Stimulated activated memory B cell treated with anti-CD40 and anti-IgM and Interleukin-4, amounts not matched to agents 10 μg/mL and 1 μg/mL and 100 μg/mL, for 72 hours (primary cell): ENCODE measurements at regions not wholly inside any gene's neighbourhood (a gene's known extent, or its start where the extent isn't known, plus 50 kb on each side); places are given as distances from the start of the nearest gene placed in this dataset.
"Not testable (repeated sequence)": the region's sequence is repeated elsewhere in the genome, so short reads cannot be mapped to it uniquely, and the experiment has no call there.

Experiments used
- ATAC-seq: fragments of 150-1000 bp; cut with Tn5 transposase; 2 replicates; pipeline ENCODE4 v1.10.0; 2021
- H3K27ac Mint-ChIP-seq: one replicate; pipeline ENCODE4 v1.8.0; 2022; ENCODE audit warnings: mild to moderate bottlenecking, mixed read lengths
- H3K27me3 Mint-ChIP-seq: one replicate; pipeline ENCODE4 v1.8.0; 2022; ENCODE audit warnings: mixed read lengths
- H3K36me3 Mint-ChIP-seq: one replicate; pipeline ENCODE4 v1.8.0; 2022; ENCODE audit warnings: mixed read lengths
- H3K4me1 Mint-ChIP-seq: one replicate; pipeline ENCODE4 v1.8.0; 2022; ENCODE audit warnings: mixed read lengths
- H3K4me3 Mint-ChIP-seq: one replicate; pipeline ENCODE4 v1.8.0; 2022; ENCODE audit warnings: mild to moderate bottlenecking, moderate library complexity, mixed read lengths
- H3K9me3 Mint-ChIP-seq: one replicate; pipeline ENCODE4 v1.8.0; 2022; ENCODE audit warnings: mixed read lengths

- no peak overlapping the region for H3K27ac Mint-ChIP-seq
- no peak for ATAC-seq
- H3K36me3 Mint-ChIP-seq: no peaks in the 10 kb centered on the region
- H3K4me3 Mint-ChIP-seq: no peak overlapping the region
- H3K4me1 Mint-ChIP-seq: no peaks in the 10 kb centered on the region
- no peaks in the 10 kb centered on the region for H3K27me3 Mint-ChIP-seq
- H3K9me3 Mint-ChIP-seq: peaks cover 16% of the 10 kb centered on the region
Measured at GRCh38 chr4:18479825-18480224, 458.3 kb upstream of the LCORL start.

- Mint-ChIP-seq H3K36me3 (no peaks in the 10 kb centered on the region), H3K4me3 (no peak overlapping the region), H3K27ac (no peak overlapping the region), H3K9me3 (peaks cover 3% of the 10 kb centered on the region), H3K4me1 (no peaks in the 10 kb centered on the region), H3K27me3 (no peaks in the 10 kb centered on the region)
- ATAC-seq: no peak
Measured at GRCh38 chr4:18463987-18464559, 442.5 kb upstream of the LCORL start.

- Mint-ChIP-seq H3K4me3 (no peak overlapping the region), H3K27me3 (no peaks in the 10 kb centered on the region), H3K4me1 (no peaks in the 10 kb centered on the region), H3K36me3 (no peaks in the 10 kb centered on the region), H3K9me3 (no peaks in the 10 kb centered on the region), H3K27ac (no peak overlapping the region)
- no peak for ATAC-seq
Measured at GRCh38 chr4:18458465-18458864, 436.9 kb upstream of the LCORL start.

GRCh38 chr4:18454349-18454748 lies 432.8 kb upstream of the LCORL start:
- Mint-ChIP-seq H3K4me3 (no peak overlapping the region), H3K9me3 (no peaks in the 10 kb centered on the region), H3K36me3 (no peaks in the 10 kb centered on the region), H3K27me3 (no peaks in the 10 kb centered on the region), H3K4me1 (no peaks in the 10 kb centered on the region), H3K27ac (no peak overlapping the region)
- no peak for ATAC-seq

- H3K9me3 Mint-ChIP-seq: peaks cover 19% of the 10 kb centered on the region
- no peak overlapping the region for H3K4me3 Mint-ChIP-seq
- H3K36me3 Mint-ChIP-seq: no peaks in the 10 kb centered on the region
- H3K27ac Mint-ChIP-seq: no peak overlapping the region
- no peaks in the 10 kb centered on the region for H3K27me3 Mint-ChIP-seq
- ATAC-seq: no peak
- H3K4me1 Mint-ChIP-seq: no peaks in the 10 kb centered on the region
Measured at GRCh38 chr4:18445110-18445509, 423.6 kb upstream of the LCORL start.

GRCh38 chr4:18444206-18444605 lies 422.7 kb upstream of the LCORL start:
- Mint-ChIP-seq H3K27ac (no peak overlapping the region), H3K4me1 (no peaks in the 10 kb centered on the region), H3K36me3 (no peaks in the 10 kb centered on the region), H3K27me3 (no peaks in the 10 kb centered on the region), H3K9me3 (peaks cover 19% of the 10 kb centered on the region), H3K4me3 (no peak overlapping the region)
- no peak for ATAC-seq

GRCh38 chr4:18442957-18443356 lies 421.4 kb upstream of the LCORL start:
- no peaks in the 10 kb centered on the region for H3K27me3 Mint-ChIP-seq
- peaks cover 18% of the 10 kb centered on the region for H3K9me3 Mint-ChIP-seq
- H3K4me3 Mint-ChIP-seq: no peak overlapping the region
- no peaks in the 10 kb centered on the region for H3K36me3 Mint-ChIP-seq
- no peak for ATAC-seq
- no peak overlapping the region for H3K27ac Mint-ChIP-seq
- H3K4me1 Mint-ChIP-seq: no peaks in the 10 kb centered on the region

- no peak for ATAC-seq
- H3K36me3 Mint-ChIP-seq: no peaks in the 10 kb centered on the region
- H3K4me3 Mint-ChIP-seq: no peak overlapping the region
- no peak overlapping the region for H3K27ac Mint-ChIP-seq
- no peaks in the 10 kb centered on the region for H3K27me3 Mint-ChIP-seq
- H3K4me1 Mint-ChIP-seq: no peaks in the 10 kb centered on the region
- peaks cover 14% of the 10 kb centered on the region for H3K9me3 Mint-ChIP-seq
Measured at GRCh38 chr4:18441676-18442075, 420.1 kb upstream of the LCORL start.

- H3K4me1 Mint-ChIP-seq: no peaks in the 10 kb centered on the region
- H3K4me3 Mint-ChIP-seq: no peak overlapping the region
- ATAC-seq: no peak
- H3K36me3 Mint-ChIP-seq: no peaks in the 10 kb centered on the region
- H3K27ac Mint-ChIP-seq: no peak overlapping the region
- H3K27me3 Mint-ChIP-seq: no peaks in the 10 kb centered on the region
- H3K9me3 Mint-ChIP-seq: peaks cover 14% of the 10 kb centered on the region
Measured at GRCh38 chr4:18441203-18441590, 419.6 kb upstream of the LCORL start.

- no peaks in the 10 kb centered on the region for H3K4me1 Mint-ChIP-seq
- H3K4me3 Mint-ChIP-seq: no peak overlapping the region
- ATAC-seq: no peak
- H3K27ac Mint-ChIP-seq: no peak overlapping the region
- H3K36me3 Mint-ChIP-seq: no peaks in the 10 kb centered on the region
- H3K27me3 Mint-ChIP-seq: no peaks in the 10 kb centered on the region
- H3K9me3 Mint-ChIP-seq: peaks cover 14% of the 10 kb centered on the region
Measured at GRCh38 chr4:18440527-18441202, 419.1 kb upstream of the LCORL start.

GRCh38 chr4:18439311-18439710 lies 417.8 kb upstream of the LCORL start:
- Mint-ChIP-seq H3K4me1 (no peaks in the 10 kb centered on the region), H3K4me3 (no peak overlapping the region), H3K27ac (no peak overlapping the region), H3K27me3 (no peaks in the 10 kb centered on the region), H3K36me3 (no peaks in the 10 kb centered on the region), H3K9me3 (peaks cover 7% of the 10 kb centered on the region)
- no peak for ATAC-seq

GRCh38 chr4:18435781-18436180 lies 414.2 kb upstream of the LCORL start:
- Mint-ChIP-seq H3K27ac (no peak overlapping the region), H3K27me3 (no peaks in the 10 kb centered on the region), H3K36me3 (no peaks in the 10 kb centered on the region), H3K4me1 (no peaks in the 10 kb centered on the region), H3K4me3 (no peak overlapping the region), H3K9me3 (no peaks in the 10 kb centered on the region)
- ATAC-seq: no peak

GRCh38 chr4:18422685-18423084 lies 401.1 kb upstream of the LCORL start:
- H3K4me1 Mint-ChIP-seq: no peaks in the 10 kb centered on the region
- no peaks in the 10 kb centered on the region for H3K27me3 Mint-ChIP-seq
- no peaks in the 10 kb centered on the region for H3K36me3 Mint-ChIP-seq
- ATAC-seq: no peak
- no peak overlapping the region for H3K27ac Mint-ChIP-seq
- no peaks in the 10 kb centered on the region for H3K9me3 Mint-ChIP-seq
- no peak overlapping the region for H3K4me3 Mint-ChIP-seq

GRCh38 chr4:18421519-18421918 lies 400.0 kb upstream of the LCORL start:
- no peaks in the 10 kb centered on the region for H3K27me3 Mint-ChIP-seq
- H3K4me3 Mint-ChIP-seq: no peak overlapping the region
- no peak for ATAC-seq
- H3K27ac Mint-ChIP-seq: no peak overlapping the region
- no peaks in the 10 kb centered on the region for H3K36me3 Mint-ChIP-seq
- H3K4me1 Mint-ChIP-seq: no peaks in the 10 kb centered on the region
- H3K9me3 Mint-ChIP-seq: no peaks in the 10 kb centered on the region

- H3K36me3 Mint-ChIP-seq: no peaks in the 10 kb centered on the region
- no peak for ATAC-seq
- no peaks in the 10 kb centered on the region for H3K27me3 Mint-ChIP-seq
- no peaks in the 10 kb centered on the region for H3K9me3 Mint-ChIP-seq
- H3K4me1 Mint-ChIP-seq: no peaks in the 10 kb centered on the region
- no peak overlapping the region for H3K4me3 Mint-ChIP-seq
- H3K27ac Mint-ChIP-seq: no peak overlapping the region
Measured at GRCh38 chr4:18419780-18420179, 398.2 kb upstream of the LCORL start.

- not testable (repeated sequence) for ATAC-seq, H3K4me3 Mint-ChIP-seq, H3K27me3 Mint-ChIP-seq, H3K9me3 Mint-ChIP-seq, H3K36me3 Mint-ChIP-seq, H3K4me1 Mint-ChIP-seq, H3K27ac Mint-ChIP-seq
Measured at GRCh38 chr4:18418195-18418898, 396.8 kb upstream of the LCORL start.
